GM18517 (cell line): ENCODE measurements at regions not wholly inside any gene's neighbourhood (a gene's known extent, or its start where the extent isn't known, plus 50 kb on each side); places are given as distances from the start of the nearest gene placed in this dataset.

Source experiments
- ATAC-seq: cut with Tn5 transposase; IDR thresholded peaks from one replicate; pipeline ENCODE4 v1.9.1; 2021; ENCODE audit warnings: mild to moderate bottlenecking, moderate library complexity; ENCODE audit not compliant: unreplicated experiment

DNA sequence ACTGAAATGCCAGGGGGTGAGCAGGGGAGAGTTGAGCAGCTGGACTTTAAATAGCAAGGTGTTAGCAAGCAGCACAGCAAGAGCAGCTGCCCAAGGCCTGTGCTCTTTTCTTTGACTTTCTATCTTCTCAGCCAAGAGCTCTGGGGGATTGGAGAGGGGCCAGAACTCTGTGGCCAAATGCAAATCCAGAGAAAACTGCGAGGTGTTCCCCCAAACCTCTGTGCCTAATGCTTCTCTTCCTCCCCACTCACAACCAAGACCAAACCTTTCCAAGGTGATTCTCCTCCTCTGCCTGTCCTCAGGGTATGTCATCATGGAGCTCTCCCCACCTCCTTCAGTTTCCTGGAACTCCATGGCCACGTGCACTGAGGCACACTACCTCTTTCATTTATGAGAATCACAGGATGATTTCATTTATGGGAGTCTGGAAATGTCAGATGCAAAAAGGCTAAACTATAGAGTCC, 118.7 kb upstream of the WWC1 start:
- no peak for ATAC-seq

DNA sequence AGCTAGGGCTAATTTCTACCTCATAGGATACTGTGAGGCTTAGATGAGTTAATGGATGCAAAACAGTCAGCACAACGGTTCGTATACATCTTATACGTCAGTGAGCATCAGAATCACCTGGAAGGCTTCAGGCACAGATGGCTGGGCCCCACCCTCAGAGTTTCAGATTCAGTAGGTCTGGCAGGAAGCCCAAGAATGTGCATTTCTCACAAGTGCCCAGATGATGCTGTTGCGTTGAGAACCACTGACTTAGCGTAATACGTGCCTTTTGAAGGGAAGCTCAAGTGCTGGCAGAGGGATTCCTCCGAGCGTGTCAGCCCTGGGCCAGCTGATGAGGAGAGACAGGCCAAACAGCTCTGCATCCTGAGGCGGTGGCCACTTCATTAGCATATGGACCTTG, 117.1 kb upstream of the WWC1 start:
- no peak for ATAC-seq

GRCh38 chr5:168176251-168176650, 115.2 kb upstream of the WWC1 start:
- ATAC-seq = no peak

GRCh38 chr5:168176941-168177340, 114.5 kb upstream of the WWC1 start:
- no peak for ATAC-seq

GRCh38 chr5:168177831-168178450, 113.5 kb upstream of the WWC1 start:
- ATAC-seq = no peak

DNA sequence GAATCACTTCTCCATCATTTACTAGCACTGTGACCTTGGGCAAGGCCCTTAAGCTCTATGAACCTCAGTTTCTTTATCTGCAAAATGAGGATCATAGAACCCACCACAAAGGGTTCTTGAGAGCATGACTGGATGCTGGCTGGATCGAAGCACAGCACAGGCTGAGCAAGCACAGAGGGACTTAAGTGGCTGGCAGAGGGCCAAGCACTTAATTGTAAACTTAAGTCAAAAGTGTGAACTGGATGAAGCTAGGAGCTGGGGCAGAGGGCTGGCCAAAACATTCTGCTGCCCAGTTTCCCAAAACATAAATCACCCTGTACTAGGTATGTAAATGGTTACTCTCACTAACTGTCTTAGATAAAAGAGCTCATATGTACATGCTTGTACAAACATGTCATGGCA, 112.3 kb upstream of the WWC1 start:
- no peak for ATAC-seq

- ATAC-seq = no peak
Observed at GRCh38 chr5:168182269-168182668, 109.2 kb upstream of the WWC1 start.

DNA sequence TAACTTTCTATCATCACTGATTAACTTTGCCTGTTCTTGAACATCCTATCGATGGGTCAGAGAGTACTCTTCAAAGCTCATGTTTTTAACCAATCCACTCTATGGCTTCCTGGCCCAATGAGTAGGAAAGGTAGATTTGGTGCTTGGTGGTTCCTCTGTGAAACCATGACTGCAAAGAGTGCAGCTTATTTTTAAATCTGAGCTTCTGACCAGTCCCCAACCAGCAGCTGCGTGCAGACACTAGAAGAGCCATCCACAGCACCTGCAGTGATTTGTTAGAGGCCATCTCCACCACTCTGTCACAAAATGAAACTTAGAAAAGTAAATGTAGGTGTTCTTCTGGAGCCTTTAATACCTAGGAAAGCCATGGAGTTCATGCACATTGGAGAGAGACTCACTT, 107.3 kb upstream of the WWC1 start:
- no peak for ATAC-seq

DNA sequence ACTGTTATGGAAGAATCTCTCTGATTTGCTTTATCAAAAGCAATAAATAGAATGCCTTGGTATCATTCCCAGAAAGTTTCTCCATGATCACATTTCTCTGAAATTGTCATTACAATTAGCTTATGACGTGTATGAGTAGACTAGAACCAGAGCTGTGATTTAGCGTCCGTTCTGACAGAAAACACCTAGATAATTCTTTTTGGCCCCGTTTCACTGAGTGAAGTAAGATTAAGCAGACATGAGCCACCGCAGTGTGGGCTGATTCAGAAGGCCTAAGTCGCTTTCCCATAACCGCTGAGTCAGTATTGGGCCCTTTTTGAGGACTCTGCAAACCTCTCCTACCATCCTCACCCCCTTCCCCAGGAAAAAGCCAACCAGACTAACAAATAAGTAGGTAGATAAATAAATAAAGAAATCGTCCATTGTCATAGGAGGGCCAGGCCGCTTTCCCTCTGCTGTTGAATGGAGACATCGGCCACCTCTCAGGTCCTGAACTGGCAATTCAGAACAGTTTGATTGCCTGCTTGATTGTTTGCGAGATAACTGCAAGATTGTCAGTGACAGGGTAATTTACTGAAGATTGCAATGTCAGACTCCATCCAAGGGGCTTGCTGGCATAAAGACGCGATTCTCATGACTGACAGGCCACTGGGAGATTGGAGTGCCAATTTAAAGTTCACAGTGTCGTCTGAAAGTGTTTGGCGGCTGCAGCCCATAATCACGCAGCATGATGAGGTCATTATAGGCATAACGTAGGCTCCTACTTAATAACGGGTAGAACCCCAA, 105.0 kb upstream of the WWC1 start:
- no peak for ATAC-seq

- ATAC-seq = no peak
Observed at GRCh38 chr5:168187614-168188013, 103.8 kb upstream of the WWC1 start.

- no peak for ATAC-seq
Observed at GRCh38 chr5:168188182-168188581, 103.3 kb upstream of the WWC1 start.

DNA sequence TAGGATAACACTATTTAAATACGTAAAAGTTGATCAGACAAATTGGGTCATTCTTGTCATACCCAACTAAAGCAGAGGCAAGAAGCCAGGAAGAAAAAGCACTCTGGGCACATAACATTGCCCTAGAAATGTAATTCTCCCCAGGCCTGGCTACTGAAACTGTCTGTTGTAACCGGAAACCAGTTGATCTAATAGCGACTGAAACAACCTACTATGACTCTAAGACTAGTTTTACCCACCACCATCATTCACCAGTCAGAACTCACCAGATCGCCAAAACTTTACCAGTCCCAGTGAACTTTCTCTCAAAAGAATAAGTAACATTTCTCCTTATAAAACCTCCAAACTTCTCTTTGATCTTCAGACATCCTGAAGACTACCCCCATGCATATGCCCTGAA, 99.3 kb upstream of the WWC1 start:
- ATAC-seq = no peak

DNA sequence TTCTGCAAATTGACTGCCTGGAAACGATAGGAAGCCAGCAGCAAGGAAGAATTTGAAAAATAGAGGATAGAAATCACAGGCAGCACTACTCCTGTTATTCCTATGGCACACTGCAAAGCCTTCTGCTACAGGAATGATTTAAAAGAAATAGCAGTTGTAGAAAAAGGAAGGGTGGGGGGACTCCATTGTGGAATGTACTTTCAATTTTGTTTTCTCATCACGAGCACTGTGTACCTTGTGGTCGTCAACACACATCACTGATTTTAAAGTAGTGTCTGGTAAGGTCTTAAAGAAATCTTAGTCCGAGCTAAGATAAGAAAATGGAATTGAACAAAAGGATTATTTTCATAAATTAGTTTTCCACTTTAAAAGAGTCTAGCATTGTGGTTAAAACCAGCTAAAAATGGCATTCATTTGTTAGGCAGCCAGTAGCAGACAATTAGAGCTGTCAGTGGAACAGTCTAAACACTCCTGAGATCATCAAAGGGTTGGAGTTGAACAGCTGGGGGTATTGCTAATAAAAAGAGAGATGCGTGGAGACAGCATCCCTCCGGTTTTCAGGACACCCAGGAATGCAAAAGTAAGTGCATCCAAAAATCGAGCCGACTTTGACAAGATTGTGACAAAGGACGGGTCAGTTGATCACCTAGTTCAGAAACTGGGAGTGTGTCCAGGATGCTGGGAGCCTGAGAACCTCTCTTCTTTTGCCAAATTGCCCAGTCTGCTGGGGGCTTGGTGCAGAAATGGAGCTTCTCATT, 97.8 kb upstream of the WWC1 start:
- ATAC-seq = no peak

- ATAC-seq = no peak
Observed at GRCh38 chr5:168195110-168195509, 96.3 kb upstream of the WWC1 start.

DNA sequence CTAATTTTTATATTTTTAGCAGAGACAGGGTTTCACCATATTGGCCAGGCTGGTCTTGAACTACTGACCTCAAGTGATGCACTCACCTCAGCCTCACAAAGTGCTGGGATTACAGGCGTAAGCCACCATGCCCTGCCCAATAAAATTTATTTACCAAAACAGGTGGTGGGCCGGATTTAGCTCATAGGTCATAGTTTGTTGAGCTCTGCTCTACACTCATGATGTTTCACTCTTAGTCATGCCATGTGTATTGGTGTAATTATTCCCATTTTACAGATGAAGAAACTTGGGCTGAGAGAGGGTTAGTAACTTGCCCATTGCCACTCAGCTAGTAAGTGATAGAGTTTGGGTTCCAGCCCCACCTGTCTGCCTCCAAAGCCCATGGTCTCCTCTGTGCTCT, 93.1 kb upstream of the WWC1 start:
- no peak for ATAC-seq

DNA sequence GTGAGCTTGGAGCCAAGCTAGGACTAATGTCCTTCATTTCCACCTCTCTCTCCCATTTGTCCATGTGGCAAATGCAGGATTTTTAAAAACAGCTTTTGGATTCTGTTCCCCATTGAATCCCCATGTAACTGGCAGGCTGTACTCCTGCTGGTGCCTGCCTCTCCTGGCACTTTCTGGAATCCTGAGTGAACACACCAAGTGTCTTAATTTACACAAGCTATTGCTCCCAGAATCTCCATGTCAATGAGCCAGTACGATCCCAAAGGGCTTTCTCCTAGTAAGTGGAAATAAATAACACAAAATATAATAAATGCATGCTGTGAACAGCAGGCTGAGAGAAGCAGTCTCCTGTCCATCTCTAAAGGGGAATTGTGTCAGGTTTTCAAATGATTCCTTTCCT, 88.4 kb upstream of the WWC1 start:
- ATAC-seq = no peak

- ATAC-seq = no peak
Observed at GRCh38 chr5:168204165-168204564, 87.3 kb upstream of the WWC1 start.

DNA sequence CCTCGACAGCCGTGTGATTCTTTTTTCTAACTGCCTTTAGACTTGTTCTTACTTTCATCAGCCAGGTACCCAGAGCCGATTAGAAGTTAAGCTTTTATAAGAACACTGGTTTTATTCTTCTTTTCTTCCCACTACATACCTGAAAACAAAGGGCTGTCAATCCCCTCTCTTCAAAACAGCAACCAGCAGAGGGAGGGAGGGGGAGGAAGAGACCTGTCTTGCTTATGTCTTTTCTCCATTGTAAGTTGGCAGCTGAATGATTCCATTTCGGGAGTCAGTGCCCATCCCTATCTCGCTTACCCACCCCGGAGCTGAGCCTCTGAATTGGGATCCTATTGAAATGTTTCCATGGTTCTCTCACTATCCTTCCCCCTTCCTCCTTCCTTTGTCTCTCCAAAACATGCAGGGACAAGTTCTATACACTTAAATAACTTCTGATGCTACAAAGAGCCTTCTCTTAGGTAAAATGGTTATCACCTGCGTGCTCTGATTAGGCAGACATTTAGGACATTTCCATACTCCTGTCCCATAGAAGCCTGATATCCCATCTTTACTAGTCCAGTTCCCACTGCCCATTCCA, 83.9 kb upstream of the WWC1 start:
- no peak for ATAC-seq

GRCh38 chr5:168209244-168209995, 82.0 kb upstream of the WWC1 start:
- ATAC-seq = no peak

DNA sequence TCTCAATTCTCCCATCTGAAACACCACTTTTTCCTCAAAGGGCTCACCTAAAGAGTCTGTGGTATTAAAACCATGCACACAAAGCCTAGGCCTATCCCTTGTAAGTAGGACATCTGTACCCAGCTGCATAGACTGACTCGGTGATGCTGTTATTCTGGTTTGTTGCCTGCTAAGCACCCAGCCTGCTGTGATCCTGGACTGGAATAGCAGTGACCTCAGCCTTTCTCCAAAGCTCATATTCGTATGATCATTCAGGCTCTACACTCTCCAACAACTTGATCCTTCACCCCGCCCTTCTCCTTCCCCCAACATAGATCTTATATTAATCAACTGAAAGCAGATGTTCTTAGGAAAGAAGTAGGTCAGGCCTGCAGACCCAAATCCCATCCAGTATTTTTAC, 81.4 kb upstream of the WWC1 start:
- no peak for ATAC-seq

DNA sequence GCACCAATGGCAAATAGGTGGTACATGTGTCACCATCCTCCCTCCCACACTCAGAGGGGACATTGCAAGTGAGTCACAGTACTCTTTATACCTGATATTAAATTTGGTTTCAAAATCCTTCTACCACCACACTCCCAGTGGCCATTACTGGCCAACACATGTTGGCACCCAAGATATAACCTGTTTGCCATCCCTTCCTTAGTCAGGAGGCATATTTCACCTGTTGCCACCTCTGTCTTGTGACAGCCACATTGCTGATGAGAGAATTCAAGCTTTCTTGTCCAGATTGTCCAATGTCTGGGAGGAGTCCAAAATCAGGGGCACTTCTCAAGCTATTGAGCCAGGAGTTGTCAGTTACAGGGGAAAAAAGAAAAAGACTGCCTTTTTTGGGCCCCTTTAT, 80.2 kb upstream of the WWC1 start:
- ATAC-seq = no peak
